Stimulated activated CD8-positive, alpha-beta memory T cell treated with anti-CD3 and anti-CD28 coated beads, Interleukin-4, amount 100 ng/mL, for 4 hours (primary cell): ENCODE measurements at regions not wholly inside any gene's neighbourhood (a gene's known extent, or its start where the extent isn't known, plus 50 kb on each side); places are given as distances from the start of the nearest gene placed in this dataset.

Experiments used
- DNase-seq, 2 donors: peaks; one replicate each; pipeline ENCODE4 v3.0.0-alpha.2; 2020; ENCODE audit warnings: low read depth in 2 of 2, low spot score in 1 of 2

DNA sequence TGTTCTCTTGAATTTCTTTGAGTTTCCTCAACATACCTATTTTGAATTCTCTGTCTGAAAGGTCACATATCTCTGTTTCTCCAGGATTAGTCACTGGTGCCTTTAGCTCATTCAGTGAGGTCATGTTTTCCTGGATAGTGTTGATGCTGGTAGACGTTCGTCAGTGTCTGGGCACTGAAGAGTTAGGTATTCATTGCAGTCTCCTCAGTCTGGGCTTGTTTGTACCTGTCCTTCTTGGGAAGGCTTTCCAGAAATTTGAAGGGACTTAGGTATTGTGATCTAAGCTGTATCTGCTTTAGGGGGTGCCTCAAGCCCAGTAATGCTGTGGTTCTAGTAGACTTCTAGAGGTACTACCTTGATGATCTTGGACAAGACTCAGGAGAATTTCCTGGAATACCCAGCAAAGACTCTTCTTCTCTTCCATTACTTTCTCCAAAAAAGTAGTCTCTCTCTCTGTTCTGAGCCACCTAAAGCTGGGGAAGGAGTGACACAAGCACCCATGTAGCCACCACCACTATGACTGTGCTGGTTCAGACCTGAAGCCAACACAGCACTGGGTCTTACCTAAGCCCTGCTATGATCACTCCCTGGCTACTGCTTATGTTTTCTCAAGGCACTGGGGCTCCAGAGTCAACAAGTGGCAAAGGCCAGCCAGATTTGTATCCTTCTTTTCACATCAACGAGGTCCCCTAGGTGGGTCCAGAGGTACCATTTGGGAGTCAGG lies 852.0 kb downstream of the BCL11A start:
- DNase-seq = no peak

DNA sequence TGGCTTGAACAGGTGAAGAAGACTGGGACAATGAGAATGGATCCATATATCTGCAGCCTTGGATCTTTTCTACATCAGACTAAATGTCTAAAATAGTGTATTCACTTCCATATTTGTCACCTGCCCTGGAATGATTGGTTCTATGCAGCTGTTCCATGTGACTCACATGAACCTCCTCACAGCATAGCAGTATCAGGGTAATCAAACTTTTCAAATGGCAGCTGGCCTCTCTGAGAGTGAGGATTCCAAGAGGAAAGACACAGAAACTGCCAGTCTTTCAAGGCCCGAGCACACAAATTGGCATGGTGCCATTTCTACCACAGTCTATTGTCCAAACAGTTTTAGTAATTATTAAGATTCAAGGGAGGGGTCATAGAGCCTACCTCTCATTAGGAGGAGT lies 859.3 kb downstream of the BCL11A start:
- no peak for DNase-seq

DNA sequence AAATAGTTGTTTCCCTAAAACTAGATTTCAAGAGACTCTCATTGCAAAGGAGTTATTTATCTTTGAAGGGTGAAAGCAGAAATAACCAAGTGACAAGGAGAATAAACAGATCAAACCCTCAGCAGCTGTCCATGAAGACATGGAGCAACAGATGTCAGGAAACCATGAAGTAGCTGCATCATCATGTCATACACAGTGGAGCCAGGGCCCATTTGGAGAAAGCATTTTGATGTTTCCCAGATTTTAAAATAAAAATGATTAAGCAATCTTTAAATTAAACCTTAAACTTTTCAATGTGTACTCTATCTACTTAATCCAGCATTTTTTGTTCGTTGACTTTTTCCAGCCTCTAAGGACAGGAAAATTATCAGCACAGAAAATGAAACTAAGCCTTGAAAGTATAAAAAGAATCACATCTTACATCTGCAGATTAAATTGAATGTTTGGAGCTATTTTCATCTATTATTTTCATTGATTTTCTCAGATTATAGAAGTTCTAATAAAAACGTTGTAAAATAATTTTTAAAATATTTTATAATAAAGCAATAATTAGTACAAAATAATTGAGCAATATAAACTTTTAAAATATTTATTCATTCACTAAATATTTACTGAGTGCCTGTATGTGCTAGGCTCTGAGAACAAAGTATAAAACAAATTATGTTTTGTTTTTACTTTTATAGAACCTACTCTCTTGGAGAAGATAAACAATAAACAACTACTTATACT lies 860.1 kb downstream of the BCL11A start:
- DNase-seq = no peak

DNA sequence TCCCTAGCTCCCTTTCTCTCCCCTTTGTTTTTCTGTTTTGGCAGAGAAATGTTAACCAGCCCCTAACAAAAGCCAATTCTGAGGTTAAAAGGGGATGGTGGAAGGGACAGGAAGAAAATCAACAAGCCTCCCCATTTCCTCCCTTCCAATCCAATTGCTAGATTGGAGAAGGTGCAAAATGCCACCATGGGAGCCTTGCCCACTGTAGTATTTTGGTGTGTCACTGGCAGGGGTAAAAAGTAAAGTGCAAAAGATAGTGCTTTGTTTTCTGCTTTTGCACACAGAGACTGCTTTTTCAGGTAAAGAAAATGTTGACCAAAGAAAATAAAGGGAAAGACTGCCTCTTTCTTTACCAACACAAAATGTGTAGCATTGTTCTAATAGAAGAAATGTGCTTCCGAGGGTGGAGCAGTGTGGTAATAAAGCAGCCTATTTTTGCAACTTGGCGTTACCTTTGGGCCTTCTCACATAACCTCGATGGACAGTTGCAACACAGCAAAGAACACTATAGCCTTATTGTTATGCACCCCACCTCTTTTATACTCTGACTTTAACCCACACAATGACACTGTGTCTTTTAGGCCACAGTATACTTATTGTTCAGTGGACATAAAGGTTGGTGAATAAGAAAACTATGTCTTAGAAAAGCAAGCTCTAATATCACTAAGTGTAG lies 861.8 kb downstream of the BCL11A start:
- no peak for DNase-seq

DNA sequence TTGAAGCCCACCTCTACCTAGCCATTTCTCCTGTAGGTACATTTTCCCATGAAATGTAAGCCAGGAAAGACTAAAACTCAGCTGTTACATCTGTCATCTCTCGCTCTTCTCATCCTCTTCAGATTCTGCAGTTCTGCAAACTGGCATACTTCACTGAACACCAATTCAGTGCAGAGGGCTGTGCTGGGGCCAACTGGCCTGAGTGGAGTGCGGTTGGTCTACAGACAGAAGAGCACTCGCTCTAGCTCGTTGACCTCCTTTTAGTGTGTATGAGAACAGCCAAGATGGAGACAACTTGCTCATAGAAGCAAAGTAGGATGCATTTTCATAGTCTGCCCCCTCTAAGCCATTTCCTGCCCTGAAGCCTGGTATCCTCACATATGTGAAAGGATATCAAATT lies 862.6 kb downstream of the BCL11A start:
- DNase-seq = no peak

DNA sequence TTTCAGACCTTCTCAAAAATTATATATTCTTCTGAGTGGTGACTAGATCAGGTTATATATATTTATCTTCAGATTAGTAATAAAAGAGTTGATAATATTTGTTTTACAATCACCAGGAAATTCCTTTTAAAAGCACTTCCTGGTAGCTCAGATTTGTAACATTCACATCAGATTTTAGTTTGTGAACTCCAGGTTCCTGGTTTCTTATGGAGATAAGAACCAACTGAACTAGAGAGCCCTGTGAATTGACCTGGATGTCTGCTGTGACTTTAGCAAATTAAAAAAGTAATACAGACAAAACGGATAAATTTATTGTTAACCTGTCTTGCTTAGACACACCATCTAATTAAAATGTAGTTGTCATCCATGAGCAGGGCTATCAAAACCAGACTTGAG lies 868.7 kb downstream of the BCL11A start:
- DNase-seq = no peak

DNA sequence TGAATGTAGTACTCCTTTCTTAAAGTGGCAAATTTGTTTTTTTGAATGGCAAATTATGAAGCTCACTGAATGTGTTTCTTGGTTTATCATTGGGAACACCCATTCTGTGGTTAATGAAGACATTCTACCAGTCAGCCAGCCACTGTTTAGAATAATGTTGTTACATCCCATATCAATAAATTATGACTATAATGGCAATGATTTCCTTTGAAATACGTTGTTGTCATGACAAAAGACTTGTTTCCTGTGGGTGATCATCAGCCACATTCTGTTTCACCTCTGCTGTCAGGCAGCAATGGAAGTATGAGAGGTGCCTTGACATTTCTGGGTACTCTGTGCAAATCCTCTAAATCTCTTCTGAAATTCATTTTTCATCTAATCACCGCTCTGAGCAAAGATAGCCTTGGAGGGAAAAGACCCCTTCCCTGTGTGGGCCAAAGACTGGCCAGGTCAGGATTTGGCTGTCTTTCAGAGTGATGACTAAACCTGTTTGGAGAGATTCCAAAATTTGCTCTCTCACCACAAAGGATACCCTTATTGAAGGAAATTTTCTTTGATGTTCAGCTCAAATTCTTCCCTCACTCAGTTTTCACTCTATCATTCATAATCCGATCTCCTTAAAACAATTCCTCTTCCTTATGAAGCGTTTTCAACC lies 869.2 kb downstream of the BCL11A start:
- no peak for DNase-seq

DNA sequence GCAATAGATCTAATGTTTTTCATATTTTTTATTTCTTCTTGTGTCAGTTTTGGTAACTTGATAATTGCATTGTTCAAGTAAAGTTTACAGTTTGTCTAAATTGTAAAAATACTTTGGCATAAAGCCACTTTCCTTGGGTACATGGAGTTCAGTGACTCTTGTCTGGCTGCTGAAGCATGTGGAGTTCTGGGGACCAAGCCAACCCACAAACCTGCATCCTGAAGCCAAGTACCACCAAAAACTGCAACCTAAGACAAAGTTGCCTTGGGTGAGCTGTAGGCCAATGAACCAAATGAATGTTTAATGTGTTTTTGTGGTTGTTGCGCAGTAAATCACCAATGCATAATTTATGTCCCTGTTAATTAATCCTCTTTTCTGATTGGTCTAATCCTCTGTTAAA lies 872.6 kb downstream of the BCL11A start:
- no peak for DNase-seq

DNA sequence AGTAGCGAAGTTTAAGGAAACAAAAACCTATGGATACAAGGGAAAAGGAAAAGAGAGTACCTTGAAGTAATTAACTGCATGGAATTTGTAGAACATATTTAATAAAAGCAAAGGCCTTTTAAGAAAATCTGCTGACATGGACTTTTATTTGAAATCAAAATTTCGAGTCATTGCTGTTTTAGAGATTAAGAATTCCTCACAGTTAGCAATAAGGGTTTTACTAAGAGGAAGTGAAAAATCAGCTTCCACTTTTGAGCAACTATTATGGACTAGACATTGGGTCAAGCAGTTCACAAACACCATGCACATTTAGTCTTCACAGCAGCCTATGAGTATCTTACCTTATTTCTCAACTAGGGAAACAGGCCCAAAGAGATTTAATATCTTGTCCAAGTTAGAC lies 876.3 kb downstream of the BCL11A start:
- DNase-seq = no peak

DNA sequence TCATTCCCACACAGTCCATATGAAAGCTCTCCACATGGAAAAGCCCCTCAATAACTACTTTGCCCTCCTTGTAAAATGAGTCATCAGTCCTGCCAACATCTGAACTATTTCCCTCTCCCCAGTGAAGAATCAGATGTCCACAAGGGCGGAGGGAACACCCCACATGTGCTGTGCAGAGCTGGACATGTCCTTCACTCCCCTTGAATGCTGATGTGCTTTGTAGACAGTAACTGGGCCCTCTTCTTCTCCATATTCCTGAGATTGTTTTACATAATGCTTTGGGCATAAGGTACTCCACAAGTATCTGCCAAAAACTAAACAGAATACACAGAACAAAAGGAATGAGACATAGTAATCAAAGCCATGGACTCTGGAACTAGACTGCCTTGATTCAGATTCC lies 879.4 kb downstream of the BCL11A start:
- no peak for DNase-seq

DNA sequence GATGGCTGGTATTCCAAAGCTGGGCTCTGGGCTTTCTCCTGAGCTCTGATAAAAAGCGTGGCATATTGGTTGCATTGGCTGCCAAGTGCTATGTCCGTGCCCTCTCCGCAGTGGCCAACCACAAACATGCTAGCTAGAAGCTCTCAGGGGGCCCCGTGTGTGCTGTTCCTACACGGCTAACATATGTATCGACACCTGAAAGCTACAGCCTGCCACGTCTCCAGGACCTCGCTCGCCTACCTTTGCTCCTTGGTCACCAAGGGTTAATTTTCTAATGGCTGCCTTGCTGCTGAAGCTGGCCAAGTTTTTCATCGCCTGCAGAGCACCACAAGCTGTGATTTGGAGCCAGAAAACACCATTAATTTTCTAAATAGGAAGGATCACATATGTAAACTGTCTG lies 888.4 kb downstream of the BCL11A start:
- DNase-seq = no peak

DNA sequence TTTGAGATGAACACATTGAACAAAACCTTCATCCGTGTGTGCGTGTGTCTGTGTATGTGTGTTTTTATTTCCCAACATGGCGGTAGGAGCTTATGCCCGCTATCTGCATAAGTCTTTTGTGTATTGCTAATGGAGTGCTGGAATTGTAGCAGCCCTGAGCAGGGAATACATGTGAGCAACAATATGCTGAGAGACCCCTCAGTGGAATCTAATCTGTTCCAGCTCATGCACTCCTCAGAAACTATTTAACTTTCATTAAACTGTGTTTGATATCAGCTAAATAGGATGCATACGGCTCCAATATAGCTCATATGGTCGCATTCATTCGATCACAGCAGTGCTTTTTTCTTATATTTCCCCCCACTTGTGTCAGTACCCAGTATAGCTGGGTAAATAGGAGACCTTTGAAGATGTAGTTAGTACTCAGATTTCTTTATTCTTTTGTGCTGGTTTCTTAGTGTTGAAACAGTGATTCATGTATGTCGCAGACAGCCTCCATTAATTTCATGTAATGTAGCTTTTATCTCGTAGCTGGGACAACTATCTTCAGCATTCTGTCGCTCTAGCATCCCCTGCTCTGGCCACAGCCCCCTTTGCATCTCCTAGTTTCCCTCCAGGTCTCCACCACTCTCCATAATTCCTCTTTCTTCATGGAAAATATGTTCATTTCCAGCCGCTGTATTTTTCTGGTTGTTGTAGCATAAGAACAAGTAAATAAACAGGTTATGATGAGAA lies 891.2 kb downstream of the BCL11A start:
- DNase-seq = no peak

DNA sequence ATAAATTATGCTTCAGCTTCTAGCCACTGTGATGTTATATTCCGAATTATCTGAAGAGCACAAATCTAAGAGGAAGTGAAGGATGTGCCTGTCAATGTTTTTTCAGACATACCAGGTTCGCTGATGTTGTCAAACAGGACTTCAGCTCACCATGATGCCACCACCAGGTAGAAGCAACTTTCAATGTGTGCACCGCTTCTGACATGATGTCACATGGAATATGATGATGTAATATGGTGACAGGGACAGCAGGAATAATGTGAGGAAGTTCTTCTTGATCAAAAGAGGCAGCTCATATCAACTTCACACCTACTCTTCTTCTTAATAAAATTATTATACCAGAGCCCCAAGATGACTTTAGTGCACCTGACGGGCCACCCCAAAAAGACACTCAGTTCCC lies 893.2 kb downstream of the BCL11A start:
- DNase-seq = no peak

DNA sequence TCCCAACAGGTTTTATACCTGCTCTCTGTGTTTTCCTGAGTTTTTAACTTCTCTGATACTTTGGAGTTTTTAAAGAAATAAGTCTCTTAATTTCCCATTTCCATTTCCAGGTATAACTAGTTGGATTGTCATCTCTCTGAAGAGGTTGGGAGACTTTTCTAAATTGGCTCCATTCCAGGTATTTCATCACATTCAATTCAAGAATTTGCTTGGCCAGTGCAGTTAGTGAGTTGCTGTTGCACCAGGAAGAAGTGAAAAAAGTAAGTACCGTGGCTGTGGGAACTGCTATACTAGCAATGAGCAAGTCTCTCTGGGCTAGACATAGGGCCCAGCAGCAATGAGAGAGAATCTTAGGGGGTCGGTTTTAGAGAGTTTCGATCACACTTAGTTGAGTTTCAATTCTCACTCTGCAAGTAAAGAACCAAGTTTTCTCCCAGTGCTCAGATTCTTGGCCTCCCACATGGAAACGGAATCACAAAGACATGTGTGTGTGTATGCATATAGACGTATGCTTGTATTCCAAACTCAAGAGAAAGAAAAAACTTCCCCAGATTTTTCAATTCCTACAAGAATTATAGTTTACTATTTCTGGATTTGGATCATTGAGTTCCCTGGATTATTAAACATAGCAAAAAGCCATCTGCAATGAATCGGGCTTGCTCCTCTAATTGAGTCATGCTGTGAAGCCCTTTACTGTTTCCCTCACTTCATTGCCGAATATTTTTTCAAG lies 894.4 kb downstream of the BCL11A start:
- DNase-seq = no peak

DNA sequence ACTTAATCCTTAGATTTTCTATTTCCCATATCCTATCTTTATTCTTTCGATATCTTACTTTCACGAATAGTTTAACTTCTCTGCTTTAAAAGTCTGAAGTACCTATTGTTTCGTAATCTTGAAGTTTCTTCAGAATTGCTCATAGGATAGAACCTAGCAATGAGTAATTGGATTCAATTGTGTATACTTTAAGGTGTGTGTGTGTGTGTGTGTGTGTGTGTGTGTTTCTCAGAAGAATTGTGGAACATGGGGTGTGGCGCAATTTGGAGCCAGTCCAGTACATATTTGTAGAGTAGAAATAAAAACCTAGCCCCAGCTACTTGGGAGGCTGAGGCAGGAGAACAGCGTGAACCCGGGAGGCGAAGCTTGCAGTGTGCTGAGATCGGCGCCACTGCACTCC lies 897.6 kb downstream of the BCL11A start:
- DNase-seq = no peak

DNA sequence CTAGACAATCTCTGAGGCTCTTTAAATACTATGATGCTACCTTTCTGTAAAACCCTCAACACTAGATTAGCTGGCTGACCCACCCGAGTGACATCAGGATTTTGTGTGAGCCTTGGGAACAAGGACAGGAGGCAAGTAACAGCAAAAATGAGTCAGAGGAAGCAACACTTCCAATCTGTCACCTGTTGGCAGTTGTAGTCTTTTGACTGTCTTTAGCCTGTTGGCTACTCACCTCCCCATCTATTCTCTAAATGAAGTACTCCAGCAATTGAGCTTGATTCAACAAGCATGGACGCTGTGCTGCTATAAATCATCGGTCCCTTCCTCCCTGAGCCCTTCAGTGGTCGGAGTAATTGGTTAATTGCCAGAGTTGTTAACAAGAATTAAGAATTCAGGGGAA lies 898.7 kb downstream of the BCL11A start:
- no peak for DNase-seq

DNA sequence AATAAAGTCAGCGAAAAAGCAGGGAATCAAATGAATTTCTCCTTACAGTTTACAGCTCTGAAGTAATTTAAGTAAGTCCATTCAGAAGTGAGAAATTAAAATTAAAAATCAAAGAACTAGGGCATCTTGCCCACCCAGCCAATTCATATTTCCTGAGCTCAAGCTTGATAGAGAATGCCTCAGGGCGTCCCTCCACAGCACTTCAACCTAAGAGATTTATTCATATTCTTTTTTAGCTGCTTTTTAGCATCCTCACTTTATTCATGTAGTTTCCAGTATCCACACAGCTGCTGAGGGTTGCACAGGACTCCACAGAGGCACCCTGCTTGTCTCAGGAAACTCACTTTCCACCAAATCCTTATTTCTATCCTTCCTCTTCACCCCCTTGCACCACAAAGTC lies 900.3 kb downstream of the BCL11A start:
- no peak for DNase-seq

DNA sequence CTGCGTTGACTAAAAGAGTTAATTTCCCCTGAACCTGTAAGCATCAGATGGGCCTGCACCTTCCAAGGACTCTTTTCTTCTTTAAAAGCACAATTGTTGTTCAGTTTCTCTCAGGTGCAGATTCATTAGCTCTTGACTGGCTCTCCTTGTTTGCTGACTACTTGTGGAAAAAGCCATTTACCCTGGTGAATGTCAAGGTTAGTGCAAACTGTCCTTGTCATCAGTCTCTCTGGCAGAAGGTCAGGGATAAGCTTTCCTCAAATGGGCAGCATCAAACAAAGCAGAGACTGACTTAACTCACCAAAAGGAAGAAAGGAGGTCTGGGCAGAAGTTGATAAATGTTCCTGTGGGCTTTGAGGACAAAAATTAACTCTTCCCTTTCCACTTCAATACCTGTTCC lies 922.7 kb downstream of the BCL11A start:
- DNase-seq = no peak

DNA sequence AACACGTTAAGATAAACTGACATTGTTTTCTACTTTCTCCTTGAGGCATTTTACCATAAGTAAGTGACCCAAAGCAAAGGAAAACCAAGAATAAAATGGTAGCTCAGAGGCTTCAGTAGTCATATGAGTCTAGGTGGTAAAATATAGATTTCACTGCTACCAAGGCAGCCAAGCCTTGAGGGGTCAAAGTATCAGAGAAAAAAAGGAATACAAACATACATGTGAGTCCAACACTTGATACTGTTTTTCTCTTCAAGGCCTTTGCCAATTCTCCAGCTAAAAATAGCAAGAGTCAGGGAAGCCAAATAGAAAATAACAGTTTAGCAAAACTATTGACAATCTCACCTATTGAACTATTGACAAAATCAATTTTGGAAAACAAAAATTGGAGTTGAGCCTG lies 925.9 kb downstream of the BCL11A start:
- DNase-seq = no peak

DNA sequence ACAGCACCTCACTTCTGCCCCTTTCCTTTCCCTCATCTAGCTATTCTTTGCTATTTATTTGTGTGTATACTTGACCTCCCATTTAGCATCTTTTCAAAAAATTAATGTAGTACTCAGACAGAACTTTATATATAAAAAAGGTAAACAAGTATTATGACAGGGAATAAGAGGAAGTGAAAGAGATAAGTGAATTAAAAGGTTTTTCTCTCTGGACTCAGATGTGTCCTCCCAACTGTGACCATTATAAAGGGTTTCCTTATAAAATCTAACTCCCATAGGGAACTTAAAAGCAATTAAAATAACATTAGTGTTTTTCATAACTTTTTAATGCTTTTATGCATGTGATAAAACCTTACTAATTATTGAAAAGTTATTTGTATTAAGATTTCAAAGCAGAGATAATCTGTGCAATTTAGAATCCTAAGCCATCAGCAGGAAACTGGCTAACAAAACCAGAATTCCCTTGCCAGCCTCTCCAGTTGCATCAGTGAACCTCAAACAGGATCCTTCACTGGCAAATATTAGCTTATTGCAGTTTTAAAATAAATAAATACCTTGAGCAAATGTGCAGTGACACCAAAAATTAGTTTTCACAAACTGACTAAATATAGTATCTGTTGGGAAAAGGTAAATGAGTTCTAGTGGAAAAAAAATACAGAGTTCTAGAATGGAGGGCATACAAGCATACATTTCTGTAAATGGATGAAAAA lies 930.7 kb downstream of the BCL11A start:
- DNase-seq = no peak
